Endothelial cell of umbilical vein (primary cell): ENCODE measurements at regions not wholly inside any gene's neighbourhood (a gene's known extent, or its start where the extent isn't known, plus 50 kb on each side); places are given as distances from the start of the nearest gene placed in this dataset.

Source experiments
- BruUV-seq: library from RNA; stranded (reverse); fragments of 400-500 nt; replicated peaks from 2 replicates; lab custom pipeline; 2021; lab: Mats Ljungman, UMichigan
- CTCF ChIA-PET: fragments of 300-600, 350-600 bp; sonication (Branson Sonifier 250); formaldehyde crosslinking; loops from one replicate; lab custom pipeline; 2021; ENCODE audit warnings: antibody characterized with exemption, inconsistent platforms; lab: Charles Lee
- POLR2A ChIA-PET: fragments of 300-600, 350-600 bp; sonication (Branson Sonifier 250); formaldehyde crosslinking; loops from one replicate; lab custom pipeline; 2021; ENCODE audit warnings: antibody characterized with exemption, inconsistent platforms; lab: Charles Lee
- DNase-seq: peaks from one replicate; pipeline ENCODE4 v3.0.0-alpha.2; 2011; ENCODE audit warnings: low read depth, low spot score
- FAIRE-seq: peaks from 2 replicates; lab custom pipeline; 2011; peaks lifted over from hg19 to GRCh38; lab: Jason Lieb, UNC
- H2AFZ ChIP-seq: 2 replicates; pipeline ENCODE4 v1.6.0; 2012; ENCODE audit warnings: low read depth, low read length, control low read depth, inconsistent platforms
- H3K27ac ChIP-seq: 2 replicates; pipeline ENCODE4 v1.5.1; 2011; ENCODE audit warnings: low read depth, mild to moderate bottlenecking, control low read depth, low read length, moderate library complexity; ENCODE audit not compliant: insufficient read depth
- H3K27me3 ChIP-seq, 2 experiments: 2 replicates each; pipeline versions ENCODE4 v1.6.0 to v1.6.1; 2011; ENCODE audit warnings: low read length in 2 of 2, mixed read lengths in 1 of 2; ENCODE audit not compliant: control insufficient read depth in 2 of 2, insufficient read depth in 2 of 2
- H3K36me3 ChIP-seq, 2 experiments: 2 replicates in 1 of 2; 3 replicates in 1 of 2; pipeline ENCODE4 v1.5.1; 2011; ENCODE audit warnings: low read length in 2 of 2, mild to moderate bottlenecking in 1 of 2, moderate library complexity in 1 of 2; ENCODE audit not compliant: control insufficient read depth in 2 of 2, insufficient read depth in 2 of 2; ENCODE audit errors: extremely low read depth in 1 of 2
- H3K4me1 ChIP-seq: 3 replicates; pipeline ENCODE4 v1.5.1; 2011; ENCODE audit warnings: mild to moderate bottlenecking, low read length; ENCODE audit not compliant: control insufficient read depth, insufficient read depth; ENCODE audit errors: extremely low read depth
- H3K4me2 ChIP-seq: 2 replicates; pipeline ENCODE4 v1.6.1; 2011; ENCODE audit warnings: low read length, control low read depth, mixed read lengths; ENCODE audit not compliant: insufficient read depth
- H3K4me3 ChIP-seq, 3 experiments: fragments of 200-600 bp in 1 of 3; sonication (generic), shearing (Covaris generic) in 1 of 3; replicated peaks in 1 of 3; 2 replicates each; pipeline ENCODE4 v1.5.1; 2011 to 2016; ENCODE audit warnings: control low read depth in 3 of 3, low read length in 3 of 3, mild to moderate bottlenecking in 2 of 3, inconsistent platforms in 1 of 3, low read depth in 1 of 3, moderate library complexity in 1 of 3; ENCODE audit not compliant: insufficient read depth in 1 of 3
- H3K79me2 ChIP-seq: 2 replicates; pipeline ENCODE4 v1.6.0; 2012; ENCODE audit warnings: low read length, inconsistent platforms; ENCODE audit not compliant: control insufficient read depth, insufficient read depth
- H3K9ac ChIP-seq: replicated peaks from 2 replicates; pipeline ENCODE3; 2011; ENCODE audit warnings: low read length, control low read depth; ENCODE audit not compliant: insufficient read depth; ENCODE audit errors: extremely low read depth
- H3K9me1 ChIP-seq: replicated peaks from 3 replicates; pipeline ENCODE4 v1.6.0; 2011; ENCODE audit warnings: mild to moderate bottlenecking, low read length; ENCODE audit not compliant: control insufficient read depth, insufficient read depth; ENCODE audit errors: extremely low read depth
- H3K9me3 ChIP-seq: replicated peaks from 2 replicates; pipeline ENCODE4 v1.5.1; 2012; ENCODE audit warnings: low read length, inconsistent platforms; ENCODE audit not compliant: control insufficient read depth, insufficient read depth
- H4K20me1 ChIP-seq: replicated peaks from 2 replicates; pipeline ENCODE3; 2011; ENCODE audit warnings: mild to moderate bottlenecking, low read length; ENCODE audit not compliant: control insufficient read depth, insufficient read depth; ENCODE audit errors: extremely low read depth
- CTCF ChIP-seq, 2 donors: IDR thresholded peaks; 1 replicate in 1 of 2; 2 replicates in 1 of 2; pipeline ENCODE4 v1.5.1; 2011; ENCODE audit warnings: low read length in 2 of 2, mild to moderate bottlenecking in 2 of 2, moderate library complexity in 2 of 2, control low read depth in 1 of 2, inconsistent platforms in 1 of 2, low read depth in 1 of 2; ENCODE audit not compliant: insufficient read depth in 1 of 2; ENCODE audit errors: extremely low read depth in 1 of 2
- EZH2 ChIP-seq: IDR thresholded peaks from 2 replicates; pipeline ENCODE4 v1.6.1; 2012; ENCODE audit warnings: borderline replicate concordance, low read depth, mild to moderate bottlenecking, moderate library complexity, low read length, inconsistent platforms; ENCODE audit not compliant: severe bottlenecking
- GATA2 ChIP-seq: IDR thresholded peaks from 2 replicates; pipeline ENCODE4 v1.7.0; 2011; ENCODE audit warnings: low read depth, mild to moderate bottlenecking, moderate library complexity, mixed read lengths, low read length; ENCODE audit not compliant: insufficient read length, insufficient read depth
- MAX ChIP-seq: IDR thresholded peaks from 2 replicates; pipeline ENCODE4 v1.6.1; 2011; ENCODE audit not compliant: insufficient read depth, insufficient read length
- MYC ChIP-seq: IDR thresholded peaks from one replicate; pipeline ENCODE4 v1.6.1; 2011; ENCODE audit warnings: mild to moderate bottlenecking, low read depth, low read length
- POLR2A ChIP-seq: IDR thresholded peaks from 2 replicates; pipeline ENCODE4 v1.6.1; 2012; ENCODE audit warnings: low read depth, mild to moderate bottlenecking, control low read depth, low read length
- dilution Hi-C: fragments of 300-500 bp; cut with MboI; formaldehyde crosslinking; loops from one replicate; pipeline ENCODE4 v1.15.0; 2019; ENCODE audit warnings: low sequenced_read_pairs; ENCODE audit not compliant: extremely low pct_ligation_motif_present
- intact Hi-C: fragments of 100-400 bp; cut with micrococcal nuclease; formaldehyde crosslinking; loops from one replicate; pipeline ENCODE4 v1.10.0; 2022

DNA sequence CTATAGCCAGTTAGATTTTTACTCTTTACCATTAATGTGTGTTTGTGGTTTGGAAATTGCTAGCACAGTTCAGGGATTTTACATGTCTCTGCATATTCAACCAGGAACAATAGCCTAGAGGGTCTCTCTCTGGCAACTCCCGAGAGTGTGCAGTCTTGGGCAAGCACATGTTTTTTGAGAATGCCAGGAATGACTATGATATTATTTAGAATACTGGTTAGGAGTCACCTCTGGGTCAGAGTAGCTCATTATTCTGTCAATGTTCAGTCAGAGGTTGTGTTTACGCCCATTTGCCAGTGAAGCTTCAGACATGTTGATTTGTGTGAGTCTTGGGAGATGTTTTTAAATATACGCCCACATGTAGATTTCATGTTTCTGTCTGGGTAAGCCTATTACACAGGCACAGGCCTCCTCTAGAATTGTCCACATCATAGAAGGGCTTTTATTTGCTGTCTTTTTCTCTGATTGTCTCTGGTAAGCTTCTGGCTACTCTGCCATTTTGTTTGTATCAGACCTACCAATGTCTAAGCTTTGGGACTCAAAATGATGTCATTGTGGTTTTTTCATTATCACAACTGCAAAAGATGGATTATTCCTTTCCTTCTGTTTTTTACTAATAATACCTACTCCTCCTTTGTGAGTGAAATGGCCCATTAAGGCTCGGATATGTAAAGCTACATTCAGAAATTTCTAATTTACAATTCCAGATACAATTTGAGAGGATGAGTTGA lies 203.1 kb upstream of the PPFIA2 start:
- FAIRE-seq (no peak), DNase-seq (no peak)
- no peaks in the 10 kb centered on the region for H3K27me3 ChIP-seq
- dilution Hi-C loops: no loop called here
- H4K20me1 ChIP-seq: no peaks in the 10 kb centered on the region
- H3K9me3 ChIP-seq: no peaks in the 10 kb centered on the region
- H3K79me2 ChIP-seq: no peaks in the 10 kb centered on the region
- H3K4me3 ChIP-seq: no peak overlapping the region
- TF ChIP-seq MYC: no peak
- TF ChIP-seq MAX: no peak
- TF ChIP-seq GATA2: no peak
- TF ChIP-seq EZH2: no peak
- no peak for TF ChIP-seq POLR2A
- no peak for TF ChIP-seq CTCF (IDR thresholded peaks at IDR 0.05; ENCODE audit: extremely low read depth in 1 of 2, insufficient read depth in 1 of 2, low read depth in 1 of 2, low read length in 2 of 2)
- no peaks in the 10 kb centered on the region for H3K4me1 ChIP-seq
- no peaks in the 10 kb centered on the region for H3K36me3 ChIP-seq
- ChIA-PET POLR2A (no interaction called here), CTCF (no interaction called here)
- intact Hi-C loops: no loop called here
- no peaks in the 10 kb centered on the region for H3K9me1 ChIP-seq
- no peak overlapping the region for H2AFZ ChIP-seq
- no TSS peak for BruUV-seq
- no peak overlapping the region for H3K27ac ChIP-seq
- no peak overlapping the region for H3K9ac ChIP-seq
- H3K4me2 ChIP-seq: no peak overlapping the region
